Esophagus squamous epithelium (tissue), 5 donors: ENCODE measurements at regions not wholly inside any gene's neighbourhood (a gene's known extent, or its start where the extent isn't known, plus 50 kb on each side); places are given as distances from the start of the nearest gene placed in this dataset.

Experiments used
- DNase-seq: peaks from one replicate; lab custom pipeline; 2025; lab: John Stamatoyannopoulos, UW
- H3K27ac ChIP-seq, 4 donors: fragments of 200-600 bp; sonication (generic); one replicate each; pipeline ENCODE4 v1.5.1; 2016 to 2019; ENCODE audit warnings: mild to moderate bottlenecking in 1 of 4
- H3K27me3 ChIP-seq, 4 donors: fragments of 200-600 bp; sonication (generic); 1 replicate in 3 of 4; 2 replicates in 1 of 4; pipeline versions ENCODE4 v1.5.1 to v1.6.0; 2017 to 2021; ENCODE audit warnings: antibody characterized with exemption in 1 of 4
- H3K36me3 ChIP-seq, 3 donors: fragments of 200-600 bp; sonication (generic); one replicate each; pipeline ENCODE4 v1.5.1; 2016 to 2019
- H3K4me1 ChIP-seq, 3 donors: fragments of 200-600 bp; sonication (generic); one replicate each; pipeline ENCODE4 v1.5.1; 2017 to 2019
- H3K4me3 ChIP-seq, 4 donors: fragments of 200-600 bp; sonication (generic); 1 replicate in 3 of 4; 2 replicates in 1 of 4; pipeline ENCODE4 v1.5.1; 2016 to 2019; ENCODE audit warnings: mild to moderate bottlenecking in 2 of 4, moderate library complexity in 1 of 4
- H3K9me3 ChIP-seq, 3 donors: fragments of 200-600 bp; sonication (generic); one replicate each; pipeline ENCODE4 v1.5.1; 2016 to 2019
- CTCF ChIP-seq, 6 experiments: fragments of 450-650 bp in 4 of 6; fragments of 200-600 bp in 2 of 6; sonication (generic) in 2 of 6; IDR thresholded peaks; one replicate each; pipeline ENCODE4 v1.5.1; 2016 to 2019; ENCODE audit warnings: antibody characterized with exemption in 6 of 6, mild to moderate bottlenecking in 4 of 6, moderate library complexity in 4 of 6
- POLR2A ChIP-seq, 4 donors: fragments of 450-650 bp; IDR thresholded peaks; one replicate each; pipeline ENCODE4 v1.6.1; 2017; ENCODE audit warnings: antibody characterized with exemption in 4 of 4, mild to moderate bottlenecking in 4 of 4, moderate library complexity in 3 of 4
- WGBS, 2 donors: methylation state at CpG; one replicate each; pipeline ENCODE4 v1.1.5; 2018; 5-methylcytosine and 5-hydroxymethylcytosine counted together
- intact Hi-C: fragments of 100-400 bp; cut with DNase I; formaldehyde crosslinking; loops from one replicate; pipeline ENCODE4 v1.15.0; 2022
- donor health status: DM: yes; HTN: yes; CAD: no.

GRCh38 chr5:40292006-40292405, 387.7 kb upstream of the PTGER4 start:
- H3K4me1 ChIP-seq: no peaks in the 10 kb centered on the region
- intact Hi-C loops: no loop called here
- 82 to 86% methylated on average over 3 of the region's 3 CpGs for WGBS, 2 donors
- no peaks in the 10 kb centered on the region for H3K36me3 ChIP-seq
- TF ChIP-seq POLR2A (IDR thresholded peaks at IDR 0.05) (no peak), CTCF (IDR thresholded peaks at IDR 0.05) (no peak)
- no peaks in the 10 kb centered on the region for H3K27me3 ChIP-seq
- H3K27ac ChIP-seq: no peak overlapping the region
- H3K4me3 ChIP-seq: no peak overlapping the region
- DNase-seq: no peak
- no peaks in the 10 kb centered on the region for H3K9me3 ChIP-seq

- no peaks in the 10 kb centered on the region for H3K36me3 ChIP-seq
- H3K4me1 ChIP-seq: no peaks in the 10 kb centered on the region
- TF ChIP-seq CTCF (IDR thresholded peaks at IDR 0.05): no peak
- TF ChIP-seq POLR2A (IDR thresholded peaks at IDR 0.05): no peak
- H3K27me3 ChIP-seq: no peaks in the 10 kb centered on the region
- H3K9me3 ChIP-seq: no peaks in the 10 kb centered on the region
- 55 to 59% methylated on average over 2 of the region's 2 CpGs for WGBS, 2 donors
- H3K4me3 ChIP-seq: no peak overlapping the region
- DNase-seq: no peak
- no peak overlapping the region for H3K27ac ChIP-seq
- intact Hi-C loops: no loop called here
Measured at GRCh38 chr5:40291338-40291737, 388.4 kb upstream of the PTGER4 start.

- no peak for TF ChIP-seq POLR2A (IDR thresholded peaks at IDR 0.05)
- no peak for TF ChIP-seq CTCF (IDR thresholded peaks at IDR 0.05)
- no peaks in the 10 kb centered on the region for H3K9me3 ChIP-seq
- no peaks in the 10 kb centered on the region for H3K36me3 ChIP-seq
- no peak overlapping the region for H3K27ac ChIP-seq
- no peaks in the 10 kb centered on the region for H3K4me1 ChIP-seq
- intact Hi-C loops: no loop called here
- no peak for DNase-seq
- no peak overlapping the region for H3K4me3 ChIP-seq
- 77 to 80% methylated on average over 4 of the region's 4 CpGs for WGBS, 2 donors
- no peaks in the 10 kb centered on the region for H3K27me3 ChIP-seq
Measured at GRCh38 chr5:40288800-40289485, 390.8 kb upstream of the PTGER4 start.

GRCh38 chr5:40284863-40285262, 394.9 kb upstream of the PTGER4 start:
- no peaks in the 10 kb centered on the region for H3K9me3 ChIP-seq
- TF ChIP-seq CTCF (IDR thresholded peaks at IDR 0.05) (no peak), POLR2A (IDR thresholded peaks at IDR 0.05) (no peak)
- no peaks in the 10 kb centered on the region for H3K4me1 ChIP-seq
- no peaks in the 10 kb centered on the region for H3K36me3 ChIP-seq
- intact Hi-C loops: no loop called here
- no peak overlapping the region for H3K4me3 ChIP-seq
- H3K27me3 ChIP-seq: no peaks in the 10 kb centered on the region
- 65 to 86% methylated on average over 3 of the region's 3 CpGs for WGBS, 2 donors
- no peak overlapping the region for H3K27ac ChIP-seq
- no peak for DNase-seq

GRCh38 chr5:40278881-40279280, 400.8 kb upstream of the PTGER4 start:
- 77 to 81% methylated on average over 5 of the region's 5 CpGs for WGBS, 2 donors
- H3K9me3 ChIP-seq: no peaks in the 10 kb centered on the region
- no peaks in the 10 kb centered on the region for H3K27me3 ChIP-seq
- H3K36me3 ChIP-seq: no peaks in the 10 kb centered on the region
- TF ChIP-seq CTCF (IDR thresholded peaks at IDR 0.05): no peak
- TF ChIP-seq POLR2A (IDR thresholded peaks at IDR 0.05): no peak
- no peak overlapping the region for H3K27ac ChIP-seq
- intact Hi-C loops: no loop called here
- H3K4me3 ChIP-seq: no peak overlapping the region
- no peaks in the 10 kb centered on the region for H3K4me1 ChIP-seq
- DNase-seq: no peak
